ENCODE measurements at regions not wholly inside any gene's neighbourhood (a gene's known extent, or its start where the extent isn't known, plus 50 kb on each side); places are given as distances from the start of the nearest gene placed in this dataset.

DNA sequence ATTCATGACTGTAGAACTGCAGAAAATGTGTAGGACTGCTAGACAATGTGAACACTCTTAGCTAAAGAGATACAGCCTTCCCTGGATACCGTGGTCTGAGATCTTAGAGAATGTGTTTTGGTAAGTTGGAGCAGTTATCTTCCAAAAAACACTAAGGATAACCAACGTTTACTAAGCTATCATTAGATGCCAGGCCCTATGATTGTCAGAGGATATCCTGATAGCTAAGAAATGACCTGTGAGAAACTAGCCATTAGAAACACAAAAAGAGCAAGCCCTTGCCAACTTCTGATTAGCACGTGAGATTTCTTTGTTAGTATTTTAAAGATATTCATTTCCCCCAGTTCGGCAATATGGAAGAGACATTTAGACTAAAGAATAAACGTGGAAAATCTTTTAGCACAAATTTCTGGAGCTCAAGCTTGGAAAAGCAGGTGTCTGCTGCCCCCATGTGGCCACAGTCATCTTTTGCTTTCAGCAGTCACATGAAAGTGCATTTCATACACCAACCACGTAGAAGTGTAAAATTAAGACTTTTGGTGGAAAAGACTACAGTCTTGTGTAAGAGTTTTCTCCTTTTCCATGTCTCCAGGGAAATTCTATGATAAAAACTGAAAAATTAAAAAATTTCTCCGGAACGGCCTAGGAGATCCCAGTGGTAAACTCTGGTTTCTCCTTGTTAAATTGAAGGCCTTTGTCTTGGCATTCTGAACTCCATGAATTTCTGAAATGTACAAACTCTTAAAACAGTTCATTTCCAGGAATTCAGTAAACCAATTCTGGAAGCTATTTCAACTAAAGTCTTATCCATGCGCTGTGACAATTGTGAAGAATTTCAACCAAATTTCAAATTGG, 136.4 kb downstream of the ZNF674 start (continued):
- TF ChIP-seq, protein P1, sequence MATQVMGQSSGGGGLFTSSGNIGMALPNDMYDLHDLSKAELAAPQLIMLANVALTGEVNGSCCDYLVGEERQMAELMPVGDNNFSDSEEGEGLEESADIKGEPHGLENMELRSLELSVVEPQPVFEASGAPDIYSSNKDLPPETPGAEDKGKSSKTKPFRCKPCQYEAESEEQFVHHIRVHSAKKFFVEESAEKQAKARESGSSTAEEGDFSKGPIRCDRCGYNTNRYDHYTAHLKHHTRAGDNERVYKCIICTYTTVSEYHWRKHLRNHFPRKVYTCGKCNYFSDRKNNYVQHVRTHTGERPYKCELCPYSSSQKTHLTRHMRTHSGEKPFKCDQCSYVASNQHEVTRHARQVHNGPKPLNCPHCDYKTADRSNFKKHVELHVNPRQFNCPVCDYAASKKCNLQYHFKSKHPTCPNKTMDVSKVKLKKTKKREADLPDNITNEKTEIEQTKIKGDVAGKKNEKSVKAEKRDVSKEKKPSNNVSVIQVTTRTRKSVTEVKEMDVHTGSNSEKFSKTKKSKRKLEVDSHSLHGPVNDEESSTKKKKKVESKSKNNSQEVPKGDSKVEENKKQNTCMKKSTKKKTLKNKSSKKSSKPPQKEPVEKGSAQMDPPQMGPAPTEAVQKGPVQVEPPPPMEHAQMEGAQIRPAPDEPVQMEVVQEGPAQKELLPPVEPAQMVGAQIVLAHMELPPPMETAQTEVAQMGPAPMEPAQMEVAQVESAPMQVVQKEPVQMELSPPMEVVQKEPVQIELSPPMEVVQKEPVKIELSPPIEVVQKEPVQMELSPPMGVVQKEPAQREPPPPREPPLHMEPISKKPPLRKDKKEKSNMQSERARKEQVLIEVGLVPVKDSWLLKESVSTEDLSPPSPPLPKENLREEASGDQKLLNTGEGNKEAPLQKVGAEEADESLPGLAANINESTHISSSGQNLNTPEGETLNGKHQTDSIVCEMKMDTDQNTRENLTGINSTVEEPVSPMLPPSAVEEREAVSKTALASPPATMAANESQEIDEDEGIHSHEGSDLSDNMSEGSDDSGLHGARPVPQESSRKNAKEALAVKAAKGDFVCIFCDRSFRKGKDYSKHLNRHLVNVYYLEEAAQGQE (IDR thresholded peaks at IDR 0.05; ENCODE audit: borderline replicate concordance), result peak; percentile 51; the same call in 1 of the 2 replicates
- TF ChIP-seq, protein P1 (CRISPR knock-in tag; IDR thresholded peaks at IDR 0.05; ENCODE audit: low read depth), result no peak
- no peak for TF ChIP-seq TBP (optimal IDR thresholded peaks at IDR 0.05; ENCODE audit: low read depth, low read length)
- TF ChIP-seq DEAF1 (CRISPR knock-in tag; IDR thresholded peaks at IDR 0.05), result 0 out of 2 replicates have a peak, but pooled peaks have one; percentile 32
- TF ChIP-seq KLF1 (tag; IDR thresholded peaks at IDR 0.05), result no peak
- no peak for TF ChIP-seq ZNF780A (CRISPR knock-in tag; IDR thresholded peaks at IDR 0.05)
- peak; percentile 62 to 76 (median 66) for TF ChIP-seq CTCF (IDR thresholded peaks at IDR 0.05 in 2 of 3, conservative IDR thresholded peaks at IDR 0.05 in 1 of 3; ENCODE audit: insufficient read depth in 2 of 3, low read depth in 1 of 3, low read length in 3 of 3)
- TF ChIP-seq TGIF2 (CRISPR knock-in tag; IDR thresholded peaks at IDR 0.05), result no peak
- no peak for TF ChIP-seq ZKSCAN1 (IDR thresholded peaks at IDR 0.05; ENCODE audit: low read depth, low read length)
- TF ChIP-seq ZNF431 (CRISPR knock-in tag; IDR thresholded peaks at IDR 0.05), result no peak
- no peak for TF ChIP-seq NKRF (IDR thresholded peaks at IDR 0.05; ENCODE audit: borderline replicate concordance)
- TF ChIP-seq ZNF384 (IDR thresholded peaks at IDR 0.05; ENCODE audit: low read depth, low read length), result no peak
- no peak for TF ChIP-seq DIDO1 (tag; IDR thresholded peaks at IDR 0.05; ENCODE audit: low read depth)
- no peak for TF ChIP-seq CBX3 (IDR thresholded peaks at IDR 0.05; ENCODE audit: borderline replicate concordance in 1 of 2, low read length in 2 of 2)
